K562 (cell line): ENCODE measurements at regions not wholly inside any gene's neighbourhood (a gene's known extent, or its start where the extent isn't known, plus 50 kb on each side); places are given as distances from the start of the nearest gene placed in this dataset.

Experiments
- ATAC-seq: fragments of 200-7000 bp; cut with Tn5 transposase; 3 replicates; pipeline ENCODE4 v1.9.1; 2020; ENCODE audit warnings: moderate library complexity
- BruUV-seq: library from RNA; stranded (reverse); fragments of 400-500 nt; replicated peaks from 2 replicates; lab custom pipeline; 2021; lab: Mats Ljungman, UMichigan
- CTCF ChIA-PET: fragments of 300-600 bp; formaldehyde crosslinking; extraction: SDS; loops from one replicate; lab custom pipeline; 2021; ENCODE audit warnings: low intra/inter-chr PET ratio; lab: Yijun Ruan, JAX
- POLR2A ChIA-PET: fragments of 300-600, 350-650 bp; sonication (Branson Sonifier 250); formaldehyde crosslinking; extraction: SDS; loops from one replicate; lab custom pipeline; 2021; ENCODE audit warnings: antibody characterized with exemption, inconsistent platforms; lab: Yijun Ruan, JAX
- DNase-seq, 4 experiments: peaks; one replicate each; pipeline versions ENCODE4 v3.0.0 to v3.0.0-alpha.2; 2011 to 2018; ENCODE audit warnings: low spot score in 3 of 4, mixed read lengths in 3 of 4; ENCODE audit errors: extremely low read depth in 1 of 4
- FAIRE-seq: peaks from 2 replicates; lab custom pipeline; 2011; peaks lifted over from hg19 to GRCh38; lab: Jason Lieb, UNC
- H2AFZ ChIP-seq: 2 replicates; pipeline ENCODE4 v1.6.0; 2011; ENCODE audit warnings: low read depth, low read length, control low read depth, inconsistent platforms
- H3K27ac ChIP-seq: fragments of 200-600 bp; 3 replicates; pipeline ENCODE4 v1.8.0; 2011; ENCODE audit warnings: low read depth, mild to moderate bottlenecking, control low read depth, inconsistent platforms, low read length, moderate library complexity, mixed read lengths; ENCODE audit errors: extremely low read depth
- H3K27me3 ChIP-seq, 2 experiments: fragments of 300-600 bp in 1 of 2; 2 replicates in 1 of 2; 3 replicates in 1 of 2; pipeline versions ENCODE4 v1.6.0 to v1.8.0; 2011; ENCODE audit warnings: inconsistent platforms in 2 of 2, low read length in 2 of 2, mild to moderate bottlenecking in 1 of 2, mixed read lengths in 1 of 2, moderate library complexity in 1 of 2; ENCODE audit not compliant: control insufficient read depth in 2 of 2, insufficient read depth in 2 of 2
- H3K36me3 ChIP-seq: fragments of 300-600 bp; 3 replicates; pipeline ENCODE4 v1.8.0; 2011; ENCODE audit warnings: mild to moderate bottlenecking, low read length, inconsistent platforms; ENCODE audit not compliant: control insufficient read depth, insufficient read depth
- H3K4me1 ChIP-seq, 2 experiments: fragments of 200-600 bp in 1 of 2; replicated peaks in 1 of 2; 2 replicates in 1 of 2; 3 replicates in 1 of 2; pipeline versions ENCODE4 v1.5.1 to v1.8.0; 2011; ENCODE audit warnings: inconsistent platforms in 2 of 2, low read length in 2 of 2, mild to moderate bottlenecking in 1 of 2, mixed read lengths in 1 of 2, moderate library complexity in 1 of 2; ENCODE audit not compliant: control insufficient read depth in 2 of 2, insufficient read depth in 2 of 2
- H3K4me2 ChIP-seq: 2 replicates; pipeline ENCODE4 v1.6.1; 2011; ENCODE audit warnings: low read length, control low read depth, inconsistent platforms, mixed read lengths; ENCODE audit not compliant: insufficient read depth
- H3K4me3 ChIP-seq: fragments of 200-600 bp; sonication (generic), shearing (Covaris generic); 2 replicates; pipeline ENCODE4 v1.5.1; 2016; ENCODE audit warnings: control low read depth, inconsistent platforms
- H3K79me2 ChIP-seq: fragments of 200-600 bp; 3 replicates; pipeline ENCODE4 v1.8.0; 2011; ENCODE audit warnings: low read length, inconsistent platforms; ENCODE audit not compliant: control insufficient read depth, insufficient read depth
- H3K9ac ChIP-seq, 2 experiments: 2 replicates each; pipeline versions ENCODE4 v1.6.0 to v1.6.1; 2011; ENCODE audit warnings: low read depth in 2 of 2, low read length in 2 of 2, control low read depth in 1 of 2, inconsistent platforms in 1 of 2, mild to moderate bottlenecking in 1 of 2, mixed read lengths in 1 of 2; ENCODE audit not compliant: insufficient read depth in 1 of 2
- H3K9me1 ChIP-seq: one replicate; pipeline ENCODE4 v1.6.0; 2011; ENCODE audit warnings: inconsistent platforms, mild to moderate bottlenecking, low read length, moderate library complexity; ENCODE audit not compliant: control insufficient read depth, insufficient read depth
- H3K9me3 ChIP-seq: replicated peaks from 2 replicates; pipeline ENCODE4 v1.5.1; 2011; ENCODE audit warnings: low read depth, low read length, inconsistent platforms; ENCODE audit not compliant: control insufficient read depth, insufficient read depth
- H4K20me1 ChIP-seq: replicated peaks from 2 replicates; pipeline ENCODE4 v1.6.1; 2011; ENCODE audit warnings: low read length, inconsistent platforms, mixed read lengths; ENCODE audit not compliant: control insufficient read depth, insufficient read depth
- ATF6 ChIP-seq: sonication (generic); formaldehyde crosslinking; IDR thresholded peaks from 2 replicates; pipeline ENCODE4 v1.4.0; 2020; ENCODE audit warnings: mild to moderate bottlenecking, missing genetic modification reagents
- CCNT2 ChIP-seq: IDR thresholded peaks from 2 replicates; pipeline ENCODE4 v1.6.1; 2011; ENCODE audit warnings: borderline replicate concordance, low read depth, mild to moderate bottlenecking, moderate library complexity, mixed read lengths, low read length; ENCODE audit not compliant: insufficient read length; ENCODE audit errors: extremely low read depth
- CREB1 ChIP-seq, 2 experiments: sonication (generic) in 1 of 2; formaldehyde crosslinking in 1 of 2; IDR thresholded peaks; 2 replicates each; pipeline versions ENCODE4 v1.6.1 to v1.8.0; 2012 to 2022; ENCODE audit warnings: inconsistent platforms in 1 of 2, mild to moderate bottlenecking in 1 of 2, missing genetic modification reagents in 1 of 2, moderate library complexity in 1 of 2
- DEAF1 ChIP-seq: fragments of 450-650 bp; formaldehyde crosslinking; IDR thresholded peaks from 2 replicates; pipeline ENCODE4 v1.4.0; 2020; ENCODE audit warnings: mild to moderate bottlenecking, moderate library complexity
- EZH2 ChIP-seq: IDR thresholded peaks from 2 replicates; pipeline ENCODE4 v1.6.1; 2012; ENCODE audit warnings: low read depth, mild to moderate bottlenecking, inconsistent platforms, low read length, borderline replicate concordance
- IRF2 ChIP-seq: sonication (generic); formaldehyde crosslinking; IDR thresholded peaks from 2 replicates; pipeline ENCODE4 v1.8.1; 2022; ENCODE audit warnings: mild to moderate bottlenecking, missing genetic modification reagents
- MCM2 ChIP-seq: fragments of 450-650 bp; IDR thresholded peaks from 2 replicates; pipeline ENCODE4 v1.6.1; 2017; ENCODE audit warnings: low read depth, mild to moderate bottlenecking
- MTA3 ChIP-seq: fragments of 450-650 bp; formaldehyde crosslinking; IDR thresholded peaks from 2 replicates; pipeline ENCODE4 v1.6.1; 2017; ENCODE audit warnings: mild to moderate bottlenecking, borderline replicate concordance
- POLR2AphosphoS5 ChIP-seq: IDR thresholded peaks from 2 replicates; pipeline ENCODE4 v1.6.1; 2011; ENCODE audit warnings: mild to moderate bottlenecking, low read depth, low read length, moderate library complexity; ENCODE audit not compliant: control insufficient read depth, insufficient read depth
- STAT5B ChIP-seq: fragments of 250-450 bp; sonication (Bioruptor Pico); IDR thresholded peaks from 2 replicates; pipeline ENCODE4 v1.8.0; 2021; ENCODE audit warnings: mild to moderate bottlenecking, inconsistent platforms
- ZNF174 ChIP-seq: fragments of 250-450 bp; sonication (Bioruptor Pico); IDR thresholded peaks from 2 replicates; pipeline ENCODE4 v1.4.0; 2020; ENCODE audit warnings: mild to moderate bottlenecking
- ZNF444 ChIP-seq: fragments of 250-450 bp; sonication (Bioruptor Pico); IDR thresholded peaks from 2 replicates; pipeline ENCODE4 v1.4.0; 2020; ENCODE audit warnings: mild to moderate bottlenecking, moderate library complexity
- ZNF766 ChIP-seq: fragments of 200-800 bp; sonication (Bioruptor generic); conservative IDR thresholded peaks from 2 replicates; pipeline ENCODE4 v1.6.1; 2016; ENCODE audit warnings: missing genetic modification characterization, missing compliant biosample characterization
- ZNF79 ChIP-seq: fragments of 250-450 bp; sonication (Bioruptor Pico); IDR thresholded peaks from 2 replicates; pipeline ENCODE4 v1.4.0; 2020; ENCODE audit warnings: low read depth, mild to moderate bottlenecking, moderate library complexity
- WGBS: fragments of 100-300 bp; shearing (Covaris generic); methylation state at CpG from one replicate; pipeline ENCODE4 v1.1.6; 2016; ENCODE audit warnings: low coverage, mixed read lengths; ENCODE audit not compliant: insufficient coverage; ENCODE audit errors: missing lambda C conversion rate; 5-methylcytosine and 5-hydroxymethylcytosine counted together
- in situ Hi-C: fragments of 300-500 bp; cut with MboI; formaldehyde crosslinking; loops from 4 replicates; pipeline ENCODE4 v1.15.0; 2018; ENCODE audit warnings: inconsistent platforms, mixed read lengths
- intact Hi-C: fragments of 100-400 bp; cut with micrococcal nuclease; formaldehyde crosslinking; loops from 2 replicates; pipeline ENCODE4 v1.14.2; 2022

GRCh38 chr2:3958969-3959368 lies 255.6 kb downstream of the DCDC2C start:
- Histone ChIP-seq H3K27me3 (no peaks in the 10 kb centered on the region), H2AFZ (no peak overlapping the region), H3K9me1 (no peaks in the 10 kb centered on the region), H3K27ac (no peak overlapping the region), H4K20me1 (no peaks in the 10 kb centered on the region), H3K4me2 (no peak overlapping the region), H3K4me3 (no peak overlapping the region), H3K9ac (no peak overlapping the region), H3K79me2 (no peaks in the 10 kb centered on the region), H3K4me1 (no peaks in the 10 kb centered on the region), H3K36me3 (no peaks in the 10 kb centered on the region), H3K9me3 (no peaks in the 10 kb centered on the region)
- no peak for ATAC-seq
- 5% methylated on average over 13 of the region's 13 CpGs for WGBS
- FAIRE-seq: no peak
- in situ Hi-C loops (no loop called here), intact Hi-C loops (loop anchor here (1.0 to 5.0 kb wide), 2 partner anchors 222 to 1407 kb away; no protein-coding TSS in a partner anchor)
- BruUV-seq: no TSS peak
- CTCF ChIA-PET: interaction anchor here (0.5 kb wide), 1 partner anchor 1906 kb away, joined by 3 read pairs; no protein-coding TSS in a partner anchor
- no peak for TF ChIP-seq IRF2
- TF ChIP-seq EZH2: no peak
- no peak for TF ChIP-seq STAT5B
- TF ChIP-seq ZNF444 (CRISPR knock-in tag): no peak
- TF ChIP-seq MCM2: no peak
- no peak for TF ChIP-seq DEAF1
- no peak for TF ChIP-seq POLR2AphosphoS5
- TF ChIP-seq ATF6 (CRISPR knock-in tag): no peak
- TF ChIP-seq ZNF766 (CRISPR knock-in tag): no peak
- no peak for TF ChIP-seq ZNF79 (CRISPR knock-in tag)
- TF ChIP-seq CREB1 (IDR thresholded peaks at IDR 0.05): no peak
- no peak for TF ChIP-seq CREB1 (CRISPR knock-in tag; IDR thresholded peaks at IDR 0.05)
- no peak for TF ChIP-seq CCNT2
- TF ChIP-seq ZNF174: no peak
- no peak for TF ChIP-seq MTA3
- no peak for DNase-seq
- POLR2A ChIA-PET: no interaction called here
